HepG2 (cell line): ENCODE measurements at regions not wholly inside any gene's neighbourhood (a gene's known extent, or its start where the extent isn't known, plus 50 kb on each side); places are given as distances from the start of the nearest gene placed in this dataset.

Source experiments
- ATAC-seq: fragments of 200-7000 bp; cut with Tn5 transposase; 3 replicates; pipeline ENCODE4 v1.9.1; 2020; ENCODE audit warnings: mild to moderate bottlenecking, moderate library complexity
- BruUV-seq: library from RNA; stranded (reverse); fragments of 400-500 nt; replicated peaks from 2 replicates; lab custom pipeline; 2021; lab: Mats Ljungman, UMichigan
- CTCF ChIA-PET: fragments of 300-600 bp; formaldehyde crosslinking; extraction: SDS; loops from one replicate; lab custom pipeline; 2021; ENCODE audit warnings: low total read pairs, inconsistent platforms, low intra/inter-chr PET ratio; lab: Yijun Ruan, JAX
- POLR2A ChIA-PET: fragments of 350-600 bp; sonication (Branson Sonifier 250); formaldehyde crosslinking; loops from one replicate; lab custom pipeline; 2020; ENCODE audit warnings: antibody characterized with exemption, inconsistent platforms; lab: Yijun Ruan, JAX
- DNase-seq: peaks from one replicate; pipeline ENCODE4 v3.0.0-alpha.2; 2015; ENCODE audit warnings: low spot score
- FAIRE-seq: peaks from 3 replicates; lab custom pipeline; 2011; peaks lifted over from hg19 to GRCh38; lab: Jason Lieb, UNC
- H2AFZ ChIP-seq: one replicate; pipeline ENCODE4 v1.6.1; 2011; ENCODE audit warnings: low read length, inconsistent platforms
- H3K27ac ChIP-seq: fragments of 300-600 bp; 3 replicates; pipeline ENCODE4 v1.8.0; 2011; ENCODE audit warnings: mixed run types, mild to moderate bottlenecking, mixed read lengths, low read length, inconsistent platforms; ENCODE audit not compliant: insufficient read depth; ENCODE audit errors: extremely low read length
- H3K27me3 ChIP-seq, 2 experiments: fragments of 200-600 bp in 1 of 2; 2 replicates in 1 of 2; 3 replicates in 1 of 2; pipeline versions ENCODE4 v1.6.0 to v1.8.0; 2011; ENCODE audit warnings: low read length in 2 of 2, mild to moderate bottlenecking in 2 of 2, moderate library complexity in 2 of 2, inconsistent platforms in 1 of 2; ENCODE audit not compliant: insufficient read depth in 2 of 2, control insufficient read depth in 1 of 2
- H3K36me3 ChIP-seq, 2 experiments: fragments of 200-600 bp in 1 of 2; replicated peaks in 1 of 2; 2 replicates in 1 of 2; 3 replicates in 1 of 2; pipeline versions ENCODE4 v1.5.1 to v1.8.0; 2011; ENCODE audit warnings: low read length in 2 of 2, inconsistent platforms in 1 of 2; ENCODE audit not compliant: insufficient read depth in 2 of 2, control insufficient read depth in 1 of 2
- H3K4me1 ChIP-seq: 2 replicates; pipeline ENCODE4 v1.5.1; 2012; ENCODE audit warnings: low read length, inconsistent platforms; ENCODE audit not compliant: insufficient read depth
- H3K4me2 ChIP-seq: 2 replicates; pipeline ENCODE4 v1.6.0; 2011; ENCODE audit warnings: low read depth, low read length, inconsistent platforms
- H3K4me3 ChIP-seq, 3 experiments: fragments of 200-600 bp in 1 of 3; sonication (generic), shearing (Covaris generic) in 1 of 3; replicated peaks in 1 of 3; 2 replicates each; pipeline ENCODE4 v1.5.1; 2011 to 2016; ENCODE audit warnings: low read length in 3 of 3, inconsistent platforms in 2 of 3, low read depth in 2 of 3, mild to moderate bottlenecking in 2 of 3, control low read depth in 1 of 3, mixed read lengths in 1 of 3; ENCODE audit not compliant: insufficient read depth in 1 of 3
- H3K79me2 ChIP-seq: one replicate; pipeline ENCODE4 v1.6.1; 2011; ENCODE audit warnings: low read length, inconsistent platforms; ENCODE audit not compliant: insufficient read depth
- H3K9ac ChIP-seq: 2 replicates; pipeline ENCODE4 v1.6.0; 2011; ENCODE audit warnings: mild to moderate bottlenecking, low read depth, low read length, inconsistent platforms; ENCODE audit not compliant: insufficient read depth
- H3K9me3 ChIP-seq: 2 replicates; pipeline ENCODE4 v1.5.1; 2012; ENCODE audit warnings: mild to moderate bottlenecking, low read length
- H4K20me1 ChIP-seq: 2 replicates; pipeline ENCODE4 v1.6.0; 2011; ENCODE audit warnings: inconsistent platforms, mild to moderate bottlenecking, low read length, moderate library complexity; ENCODE audit not compliant: insufficient read depth
- FOXO4 ChIP-seq: sonication (generic); formaldehyde crosslinking; conservative IDR thresholded peaks from 2 replicates; pipeline ENCODE4 v1.8.1; 2023; ENCODE audit warnings: missing genetic modification reagents
- FUBP1 ChIP-seq: sonication (generic); formaldehyde crosslinking; IDR thresholded peaks from 2 replicates; pipeline ENCODE4 v1.5.1; 2020; ENCODE audit warnings: missing genetic modification reagents, mild to moderate bottlenecking, borderline replicate concordance
- KDM5A ChIP-seq: fragments of 200-600 bp; sonication (generic); IDR thresholded peaks from 2 replicates; pipeline ENCODE4 v1.7.0; 2018; ENCODE audit warnings: antibody characterized with exemption, mild to moderate bottlenecking, low read length, borderline replicate concordance
- MAFK ChIP-seq, 2 experiments: IDR thresholded peaks in 1 of 2; conservative IDR thresholded peaks in 1 of 2; 2 replicates each; pipeline ENCODE4 v1.6.1; 2011; ENCODE audit warnings: improper control_type of control experiment in 2 of 2, low read length in 2 of 2
- SP140L ChIP-seq: sonication (generic); formaldehyde crosslinking; IDR thresholded peaks from 2 replicates; pipeline ENCODE4 v1.4.0; 2020; ENCODE audit warnings: missing genetic modification reagents, borderline replicate concordance
- TBX3 ChIP-seq: fragments of 450-650 bp; IDR thresholded peaks from 2 replicates; pipeline ENCODE4 v1.6.1; 2017; ENCODE audit warnings: antibody characterized with exemption, mild to moderate bottlenecking, inconsistent platforms, borderline replicate concordance
- TRIM24 ChIP-seq: sonication (generic); formaldehyde crosslinking; IDR thresholded peaks from 2 replicates; pipeline ENCODE4 v1.8.0; 2022; ENCODE audit warnings: mild to moderate bottlenecking, missing genetic modification reagents
- ZFP90 ChIP-seq: sonication (generic); formaldehyde crosslinking; IDR thresholded peaks from 2 replicates; pipeline ENCODE4 v1.8.0; 2022; ENCODE audit warnings: missing genetic modification reagents, mild to moderate bottlenecking, inconsistent platforms, borderline replicate concordance
- ZNF503 ChIP-seq: sonication (generic); formaldehyde crosslinking; IDR thresholded peaks from 2 replicates; pipeline ENCODE4 v1.4.0; 2020; ENCODE audit warnings: missing genetic modification reagents
- ZNF563 ChIP-seq: sonication (generic); formaldehyde crosslinking; IDR thresholded peaks from 2 replicates; pipeline ENCODE4 v1.8.0; 2022; ENCODE audit warnings: mild to moderate bottlenecking, moderate library complexity, missing genetic modification reagents
- ZNF607 ChIP-seq: sonication (generic); formaldehyde crosslinking; IDR thresholded peaks from 2 replicates; pipeline ENCODE4 v1.5.1; 2020; ENCODE audit warnings: missing genetic modification reagents, mild to moderate bottlenecking, borderline replicate concordance
- WGBS: methylation state at CpG from one replicate; pipeline ENCODE4 v1.1.6; 2017; ENCODE audit warnings: low lambda C conversion rate; 5-methylcytosine and 5-hydroxymethylcytosine counted together
- in situ Hi-C: cut with HindIII; loops from 2 replicates; pipeline ENCODE4 v1.10.0; 2017; ENCODE audit warnings: low pct_unique_long_range_greater_than_20kb; ENCODE audit not compliant: extremely low pct_ligation_motif_present
- intact Hi-C: fragments of 100-400 bp; cut with micrococcal nuclease; formaldehyde crosslinking; loops from one replicate; pipeline ENCODE4 v1.10.0; 2022; ENCODE audit not compliant: unreplicated experiment

GRCh38 chr6:137407816-137408215 is 86.4 kb downstream of the OLIG3 start (continued):
- TF ChIP-seq ZNF563 (CRISPR knock-in tag) = no peak
- TF ChIP-seq ZNF503 (CRISPR knock-in tag) = no peak
- no peak for TF ChIP-seq TBX3

- TF ChIP-seq MAFK (conservative IDR thresholded peaks at IDR 0.05 in 1 of 2, IDR thresholded peaks at IDR 0.05 in 1 of 2; ENCODE audit: low read length in 2 of 2) (peak; percentile 11 to 50; a peak in 3 of 4 replicates), SP140L (CRISPR knock-in tag) (no peak)
- Histone ChIP-seq H3K79me2 (no peaks in the 10 kb centered on the region), H3K9ac (no peak overlapping the region), H4K20me1 (no peaks in the 10 kb centered on the region), H3K4me3 (no peak overlapping the region), H3K9me3 (no peaks in the 10 kb centered on the region), H3K4me1 (peaks cover 29% of the 10 kb centered on the region), H2AFZ (no peak overlapping the region), H3K36me3 (no peaks in the 10 kb centered on the region), H3K27ac (no peak overlapping the region), H3K27me3 (no peaks in the 10 kb centered on the region), H3K4me2 (no peak overlapping the region)
- no TSS peak for BruUV-seq
- in situ Hi-C loops (no loop called here), intact Hi-C loops (no loop called here)
- ChIA-PET CTCF (no interaction called here), POLR2A (no interaction called here)
- DNase-seq = no peak
- no peak for FAIRE-seq
- no peak for ATAC-seq
These were observed 88.4 kb downstream of the OLIG3 start for GRCh38 chr6:137405806-137406205.

GRCh38 chr6:137403855-137404254 is 90.3 kb downstream of the OLIG3 start:
- whole genome bisulfite sequencing = 5% methylated on average over 2 of the region's 2 CpGs
- intact Hi-C loops = no loop called here
- TF ChIP-seq ZFP90 (CRISPR knock-in tag) (no peak), TRIM24 (no peak), KDM5A (no peak), ZNF607 (CRISPR knock-in tag) (no peak), FUBP1 (CRISPR knock-in tag) (no peak), FOXO4 (CRISPR knock-in tag) (no peak)

More at GRCh38 chr6:137403855-137404254, 90.3 kb downstream of the OLIG3 start:
- H3K4me3 ChIP-seq = no peak overlapping the region
- CTCF ChIA-PET = no interaction called here
- no peak overlapping the region for H2AFZ ChIP-seq
- no peak overlapping the region for H3K27ac ChIP-seq
- no peaks in the 10 kb centered on the region for H4K20me1 ChIP-seq
- no peak for ATAC-seq
- H3K79me2 ChIP-seq = no peaks in the 10 kb centered on the region
- no peaks in the 10 kb centered on the region for H3K9me3 ChIP-seq
- H3K27me3 ChIP-seq = no peaks in the 10 kb centered on the region; a peak in 1 of 5 replicates
- POLR2A ChIA-PET = no interaction called here
- H3K36me3 ChIP-seq = no peaks in the 10 kb centered on the region
- no peak overlapping the region for H3K9ac ChIP-seq
- DNase-seq = no peak
- no peak overlapping the region for H3K4me2 ChIP-seq
- BruUV-seq = no TSS peak
- FAIRE-seq = no peak
- H3K4me1 ChIP-seq = peaks cover 20% of the 10 kb centered on the region
- in situ Hi-C loops = no loop called here
